SJSA1 (cell line): ENCODE measurements at regions not wholly inside any gene's neighbourhood (a gene's known extent, or its start where the extent isn't known, plus 50 kb on each side); places are given as distances from the start of the nearest gene placed in this dataset.

Source experiments
- DNase-seq, 2 experiments: peaks; one replicate each; pipeline ENCODE4 v3.0.0-alpha.2; 2015 to 2020; ENCODE audit warnings: low spot score in 2 of 2, low read depth in 1 of 2
- H3K27ac ChIP-seq: fragments of 250-450 bp; sonication (Bioruptor Pico); 2 replicates; pipeline ENCODE4 v1.5.1; 2020; ENCODE audit warnings: mild to moderate bottlenecking, moderate library complexity
- H3K27me3 ChIP-seq: fragments of 250-450 bp; sonication (Bioruptor Pico); replicated peaks from 2 replicates; pipeline ENCODE4 v1.5.1; 2020; ENCODE audit warnings: mild to moderate bottlenecking, moderate library complexity
- H3K36me3 ChIP-seq: fragments of 250-450 bp; sonication (Bioruptor Pico); 2 replicates; pipeline ENCODE4 v1.5.1; 2020; ENCODE audit warnings: mild to moderate bottlenecking
- H3K4me1 ChIP-seq: fragments of 250-450 bp; sonication (Bioruptor Pico); replicated peaks from 2 replicates; pipeline ENCODE4 v1.6.1; 2021; ENCODE audit warnings: mild to moderate bottlenecking
- H3K4me3 ChIP-seq: fragments of 250-450 bp; sonication (Bioruptor Pico); 2 replicates; pipeline ENCODE4 v1.5.1; 2020; ENCODE audit warnings: mild to moderate bottlenecking
- H3K9me3 ChIP-seq: fragments of 250-450 bp; sonication (Bioruptor Pico); replicated peaks from 2 replicates; pipeline ENCODE4 v1.5.1; 2020; ENCODE audit warnings: mild to moderate bottlenecking

DNA sequence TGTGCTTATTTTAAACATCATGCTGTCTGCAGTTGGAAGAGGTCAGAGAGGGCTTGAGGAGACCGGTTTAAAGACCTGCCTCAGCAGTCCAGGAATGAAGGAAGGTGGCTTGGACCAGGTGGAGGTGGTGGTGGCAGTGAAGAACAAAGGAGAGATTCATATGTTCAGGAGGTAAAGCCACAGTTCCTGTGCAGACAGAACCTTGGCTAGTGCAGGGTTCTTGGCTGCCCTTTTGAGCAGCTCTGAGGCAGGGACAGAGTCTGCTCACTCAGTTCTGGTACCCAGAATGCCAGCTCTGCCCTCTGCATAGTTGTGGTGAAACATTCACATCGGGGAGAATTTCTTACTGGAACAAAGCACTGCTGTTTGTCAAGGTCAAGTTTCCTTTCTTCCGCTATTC, 669.7 kb upstream of the HS6ST1 start:
- Histone ChIP-seq H3K4me3 (no peak overlapping the region), H3K9me3 (no peaks in the 10 kb centered on the region), H3K27me3 (no peaks in the 10 kb centered on the region), H3K4me1 (no peaks in the 10 kb centered on the region), H3K27ac (no peak overlapping the region), H3K36me3 (no peaks in the 10 kb centered on the region)
- DNase-seq: no peak

DNA sequence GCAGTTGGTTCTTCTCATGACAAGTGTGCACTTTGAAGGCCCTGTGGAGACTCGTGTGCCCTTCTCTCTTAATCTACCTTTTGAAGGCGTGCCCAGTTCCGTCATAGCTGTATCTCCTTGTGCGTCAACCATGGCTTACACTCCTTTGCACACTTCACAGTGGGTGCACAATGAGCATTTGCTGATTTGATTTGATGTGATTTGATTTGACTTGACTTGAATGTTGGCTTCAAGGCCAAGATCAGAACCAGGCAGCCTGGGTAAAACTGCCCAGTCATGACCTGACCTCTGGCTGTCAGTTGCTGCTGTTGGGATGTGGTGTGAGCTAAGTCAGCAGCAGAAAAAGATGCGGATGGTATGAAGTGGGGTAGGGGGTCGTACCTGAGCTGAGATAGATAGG, 670.3 kb upstream of the HS6ST1 start:
- no peaks in the 10 kb centered on the region for H3K36me3 ChIP-seq
- H3K27ac ChIP-seq: no peak overlapping the region
- no peak overlapping the region for H3K4me3 ChIP-seq
- DNase-seq: no peak
- no peaks in the 10 kb centered on the region for H3K9me3 ChIP-seq
- H3K4me1 ChIP-seq: no peaks in the 10 kb centered on the region
- H3K27me3 ChIP-seq: no peaks in the 10 kb centered on the region

GRCh38 chr2:128995086-128995485, 676.4 kb upstream of the HS6ST1 start:
- Histone ChIP-seq H3K9me3 (no peaks in the 10 kb centered on the region), H3K36me3 (no peaks in the 10 kb centered on the region), H3K27ac (no peak overlapping the region), H3K4me3 (no peak overlapping the region), H3K4me1 (no peaks in the 10 kb centered on the region), H3K27me3 (no peaks in the 10 kb centered on the region; the same call in 1 of the 2 replicates)
- no peak for DNase-seq

DNA sequence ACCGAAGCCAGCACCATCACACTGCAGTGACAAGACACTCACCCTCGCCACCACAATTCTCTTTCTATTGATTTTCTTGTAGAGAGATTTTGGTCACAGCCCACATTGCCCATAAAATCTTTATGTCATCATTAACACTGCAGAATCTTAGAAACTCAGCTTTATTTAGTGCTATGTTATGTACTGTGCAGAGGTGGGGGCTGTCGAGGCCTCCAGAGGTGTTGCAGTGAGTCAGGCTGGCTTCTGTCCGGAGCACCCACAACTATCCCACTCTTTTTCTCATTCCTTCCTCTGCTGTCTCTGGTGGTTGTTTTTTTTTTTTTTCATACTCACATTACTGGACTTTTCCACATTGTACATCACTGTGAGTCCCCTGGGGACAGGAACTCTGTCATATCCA, 677.4 kb upstream of the HS6ST1 start:
- Histone ChIP-seq H3K9me3 (no peaks in the 10 kb centered on the region), H3K36me3 (no peaks in the 10 kb centered on the region), H3K4me1 (no peaks in the 10 kb centered on the region), H3K27ac (no peak overlapping the region), H3K27me3 (no peaks in the 10 kb centered on the region; the same call in none of the 2 replicates), H3K4me3 (no peak overlapping the region)
- DNase-seq: peak in 1 of 2 experiments; percentile 2

GRCh38 chr2:128997166-128997866, 678.6 kb upstream of the HS6ST1 start:
- H3K36me3 ChIP-seq: no peaks in the 10 kb centered on the region
- no peak overlapping the region for H3K27ac ChIP-seq
- DNase-seq: peak in 1 of 2 experiments; percentile 17
- no peaks in the 10 kb centered on the region for H3K4me1 ChIP-seq
- H3K4me3 ChIP-seq: no peak overlapping the region
- H3K27me3 ChIP-seq: no peaks in the 10 kb centered on the region; the same call in none of the 2 replicates
- H3K9me3 ChIP-seq: no peaks in the 10 kb centered on the region

DNA sequence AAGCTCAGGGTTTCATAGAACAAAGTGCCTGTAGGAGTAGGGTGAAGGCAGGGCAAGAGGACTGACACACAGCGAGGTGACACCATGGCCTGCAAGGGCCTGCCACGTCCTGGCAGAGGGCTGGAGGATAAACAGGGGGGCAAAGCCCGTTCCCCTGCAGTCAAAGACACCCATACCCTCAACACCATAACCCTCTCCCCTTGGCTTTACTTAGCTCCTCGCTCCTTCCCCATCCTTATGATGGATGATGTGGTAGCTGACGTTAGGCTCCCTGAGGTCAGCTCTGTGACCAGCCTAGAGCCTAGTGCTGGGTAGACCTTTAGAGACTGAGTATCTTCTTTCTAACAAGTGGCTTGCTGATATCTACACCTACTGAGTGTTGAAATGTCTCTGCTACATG, 683.3 kb upstream of the HS6ST1 start:
- Histone ChIP-seq H3K27ac (no peak overlapping the region), H3K36me3 (no peaks in the 10 kb centered on the region), H3K27me3 (no peaks in the 10 kb centered on the region; the same call in none of the 2 replicates), H3K4me1 (no peaks in the 10 kb centered on the region), H3K9me3 (no peaks in the 10 kb centered on the region), H3K4me3 (no peak overlapping the region)
- no peak for DNase-seq

DNA sequence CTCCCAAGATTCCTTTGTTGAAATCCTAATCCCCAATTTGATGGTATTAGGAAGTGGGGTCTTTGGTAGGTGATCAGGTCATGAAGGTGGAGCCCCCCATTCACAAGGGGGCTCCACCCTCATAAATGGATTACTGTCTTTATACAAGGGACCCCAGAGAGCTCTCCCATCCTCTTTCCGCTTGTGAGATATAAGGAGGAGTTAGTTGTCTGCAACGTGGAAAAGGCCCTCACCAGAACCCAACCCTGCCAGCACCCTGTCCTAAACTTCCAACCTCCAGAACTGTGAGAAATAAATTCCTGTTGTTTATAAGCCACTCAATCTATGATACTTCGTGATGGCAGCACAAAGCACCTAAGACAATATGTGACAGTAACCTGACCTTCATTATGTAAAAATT, 684.1 kb upstream of the HS6ST1 start:
- DNase-seq: no peak
- no peaks in the 10 kb centered on the region; the same call in none of the 2 replicates for H3K27me3 ChIP-seq
- no peaks in the 10 kb centered on the region for H3K9me3 ChIP-seq
- no peak overlapping the region for H3K4me3 ChIP-seq
- H3K4me1 ChIP-seq: no peaks in the 10 kb centered on the region
- no peak overlapping the region for H3K27ac ChIP-seq
- no peaks in the 10 kb centered on the region for H3K36me3 ChIP-seq

GRCh38 chr2:129004485-129004884, 685.8 kb upstream of the HS6ST1 start:
- H3K27ac ChIP-seq: no peak overlapping the region
- DNase-seq: no peak
- no peak overlapping the region for H3K4me3 ChIP-seq
- H3K36me3 ChIP-seq: no peaks in the 10 kb centered on the region
- H3K4me1 ChIP-seq: no peaks in the 10 kb centered on the region
- no peaks in the 10 kb centered on the region for H3K9me3 ChIP-seq
- H3K27me3 ChIP-seq: no peaks in the 10 kb centered on the region; the same call in 1 of the 2 replicates

GRCh38 chr2:129004940-129005490, 686.3 kb upstream of the HS6ST1 start:
- H3K27me3 ChIP-seq: no peaks in the 10 kb centered on the region; the same call in 1 of the 2 replicates
- no peaks in the 10 kb centered on the region for H3K4me1 ChIP-seq
- no peak overlapping the region for H3K4me3 ChIP-seq
- no peaks in the 10 kb centered on the region for H3K36me3 ChIP-seq
- no peak overlapping the region for H3K27ac ChIP-seq
- no peaks in the 10 kb centered on the region for H3K9me3 ChIP-seq
- DNase-seq: no peak

DNA sequence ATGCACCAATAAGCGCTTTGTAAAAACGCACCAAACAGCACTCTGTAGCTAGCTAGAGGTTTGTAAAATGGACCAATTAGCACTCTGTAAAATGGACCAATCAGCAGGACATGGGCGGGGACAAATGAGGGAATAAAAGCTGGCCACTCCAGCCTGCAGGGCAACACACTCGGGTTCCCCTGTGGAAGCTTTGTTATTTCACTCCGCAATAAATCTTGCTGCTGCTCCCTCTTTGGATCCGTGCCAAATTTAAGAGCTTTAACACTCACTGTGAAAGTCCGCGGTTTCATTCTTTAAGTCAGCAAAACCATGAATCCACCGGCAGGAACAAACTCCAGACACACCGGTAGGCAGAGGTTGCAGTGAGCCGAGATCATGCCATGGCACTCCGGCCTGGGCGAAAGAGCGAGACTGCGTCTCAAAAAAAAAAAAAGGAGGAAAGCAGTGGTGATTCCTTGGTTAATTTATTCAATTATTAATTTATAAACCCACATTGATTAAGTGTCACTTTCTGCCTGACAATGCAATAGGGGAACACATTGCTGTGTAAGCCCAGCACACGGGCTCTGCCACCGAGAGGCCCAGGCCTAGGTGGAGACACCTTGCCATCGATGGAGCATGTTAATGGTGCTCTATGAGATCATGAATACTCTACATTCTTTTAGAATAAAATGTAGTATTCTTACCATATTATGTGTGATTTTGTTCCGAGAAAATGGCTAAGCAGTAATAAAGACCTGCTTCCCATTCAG, 687.6 kb upstream of the HS6ST1 start:
- no peaks in the 10 kb centered on the region for H3K27me3 ChIP-seq
- H3K4me3 ChIP-seq: no peak overlapping the region
- DNase-seq: no peak
- H3K27ac ChIP-seq: no peak overlapping the region
- no peaks in the 10 kb centered on the region for H3K4me1 ChIP-seq
- no peaks in the 10 kb centered on the region for H3K36me3 ChIP-seq
- H3K9me3 ChIP-seq: no peaks in the 10 kb centered on the region

GRCh38 chr2:129006901-129007300, 688.2 kb upstream of the HS6ST1 start:
- no peaks in the 10 kb centered on the region for H3K27me3 ChIP-seq
- no peaks in the 10 kb centered on the region for H3K36me3 ChIP-seq
- no peaks in the 10 kb centered on the region for H3K4me1 ChIP-seq
- no peak for DNase-seq
- H3K4me3 ChIP-seq: no peak overlapping the region
- no peak overlapping the region for H3K27ac ChIP-seq
- H3K9me3 ChIP-seq: no peaks in the 10 kb centered on the region

DNA sequence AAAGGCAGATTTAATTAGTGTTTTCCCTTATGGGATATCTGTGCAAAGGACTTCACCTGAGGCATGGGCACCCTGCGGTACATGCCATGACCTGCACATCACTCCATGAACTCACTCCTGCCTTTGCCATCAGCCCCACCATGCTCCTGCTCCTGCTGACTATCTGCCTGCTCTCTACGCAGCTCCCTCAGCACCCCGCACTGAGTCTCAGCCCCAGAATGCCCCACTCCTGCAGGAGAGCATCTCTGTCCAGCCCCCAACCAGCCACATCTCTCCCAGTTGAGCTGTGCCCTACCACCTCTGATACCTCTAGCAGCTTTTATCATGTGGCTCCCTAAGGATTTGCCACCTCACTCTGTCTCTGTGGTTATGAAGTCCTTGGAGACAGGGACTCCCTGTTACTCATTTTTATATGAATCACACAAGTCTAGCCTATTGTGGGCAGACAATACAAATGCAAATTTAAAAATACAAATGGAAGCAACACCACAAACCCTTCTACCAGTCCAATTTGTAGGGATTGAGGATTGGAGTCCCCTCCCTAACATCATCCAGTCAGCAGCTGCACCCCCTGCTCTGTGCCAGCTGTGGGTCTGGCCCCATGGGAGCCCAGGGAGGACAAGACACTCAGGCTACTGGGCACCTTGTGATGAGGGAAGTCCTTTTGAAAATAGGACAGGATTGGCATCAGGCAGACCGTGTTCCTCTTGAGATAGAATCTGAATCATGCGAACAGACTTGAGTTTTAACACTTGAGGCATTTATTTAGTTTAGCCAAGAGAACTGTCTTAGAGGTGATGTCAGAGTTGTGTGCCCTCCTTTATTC, 689.6 kb upstream of the HS6ST1 start:
- H3K36me3 ChIP-seq: no peaks in the 10 kb centered on the region
- H3K4me3 ChIP-seq: no peak overlapping the region
- no peaks in the 10 kb centered on the region for H3K27me3 ChIP-seq
- no peaks in the 10 kb centered on the region for H3K4me1 ChIP-seq
- H3K27ac ChIP-seq: no peak overlapping the region
- no peaks in the 10 kb centered on the region for H3K9me3 ChIP-seq
- no peak for DNase-seq

GRCh38 chr2:129008881-129009554, 690.4 kb upstream of the HS6ST1 start:
- no peaks in the 10 kb centered on the region; the same call in 1 of the 2 replicates for H3K27me3 ChIP-seq
- H3K36me3 ChIP-seq: no peaks in the 10 kb centered on the region
- no peak overlapping the region for H3K27ac ChIP-seq
- no peaks in the 10 kb centered on the region for H3K9me3 ChIP-seq
- H3K4me1 ChIP-seq: no peaks in the 10 kb centered on the region
- DNase-seq: no peak
- no peak overlapping the region for H3K4me3 ChIP-seq
